ENCODE measurements at regions not wholly inside any gene's neighbourhood (a gene's known extent, or its start where the extent isn't known, plus 50 kb on each side); places are given as distances from the start of the nearest gene placed in this dataset.

- TF ChIP-seq POLR2A (IDR thresholded peaks at IDR 0.05; ENCODE audit: control extremely low read depth in 1 of 2, low read depth in 2 of 2, low read length in 2 of 2) (no peak), SRF (IDR thresholded peaks at IDR 0.05; ENCODE audit: low read depth, low read length) (no peak), CBX5 (IDR thresholded peaks at IDR 0.05; ENCODE audit: low read depth, low read length) (no peak)
Observed at GRCh38 chr13:53703371-53704080, 674.9 kb downstream of the OLFM4 start.
